GM21717 (cell line): ENCODE measurements at regions not wholly inside any gene's neighbourhood (a gene's known extent, or its start where the extent isn't known, plus 50 kb on each side); places are given as distances from the start of the nearest gene placed in this dataset.
"Not testable (repeated sequence)": the region's sequence is repeated elsewhere in the genome, so short reads cannot be mapped to it uniquely, and the experiment has no call there.

Source experiments
- ATAC-seq: cut with Tn5 transposase; IDR thresholded peaks from one replicate; pipeline ENCODE4 v1.9.1; 2021; ENCODE audit warnings: mild to moderate bottlenecking, moderate library complexity; ENCODE audit not compliant: unreplicated experiment

- no peak for ATAC-seq
Measured at GRCh38 chr15:45804028-45804427, 169.2 kb downstream of the SQOR start.

DNA sequence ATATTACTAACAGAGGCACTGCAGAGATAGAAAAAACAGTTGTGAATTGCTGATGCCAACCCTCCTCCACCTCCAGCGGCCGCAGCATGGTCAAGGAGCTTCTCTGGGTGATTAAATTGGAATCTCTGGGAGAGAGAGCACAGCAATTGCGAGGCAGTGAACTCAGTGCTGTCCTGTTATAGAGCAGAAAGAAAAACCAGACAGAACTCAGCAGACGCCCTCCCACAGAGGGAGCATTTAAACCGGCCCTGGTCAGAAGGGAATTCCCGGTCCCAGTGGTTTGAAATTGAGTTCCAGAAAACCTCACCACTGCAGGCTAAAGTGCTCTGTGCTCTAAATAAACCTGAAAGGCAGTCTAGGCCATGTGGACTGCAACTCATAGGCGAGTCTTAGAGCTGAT, 175.4 kb downstream of the SQOR start:
- no peak for ATAC-seq

GRCh38 chr15:45812200-45812599, 177.4 kb downstream of the SQOR start:
- ATAC-seq = no peak

DNA sequence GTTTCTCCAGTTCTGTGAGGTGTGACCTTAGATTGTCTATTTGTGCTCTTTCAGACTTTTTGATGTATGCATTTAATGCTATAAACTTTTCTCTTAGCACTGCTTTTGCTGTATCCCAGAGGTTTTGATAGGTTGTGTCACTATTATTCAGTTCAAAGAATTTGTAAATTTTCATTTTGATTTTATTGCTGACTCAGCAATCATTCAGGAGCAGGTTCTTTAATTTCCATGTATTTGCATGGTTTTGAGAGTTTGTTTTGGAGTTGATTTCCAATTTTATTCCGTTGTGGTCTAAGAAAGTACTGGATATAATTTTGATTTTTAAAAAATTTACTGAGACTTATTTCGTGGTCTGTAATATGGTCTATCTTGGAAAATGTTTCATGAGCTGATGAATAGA, 182.7 kb downstream of the SQOR start:
- ATAC-seq = not testable (repeated sequence)

- ATAC-seq = no peak
Measured at GRCh38 chr15:45821390-45821789, 186.6 kb downstream of the SQOR start.

GRCh38 chr15:45822968-45823367, 188.1 kb downstream of the SQOR start:
- not testable (repeated sequence) for ATAC-seq

DNA sequence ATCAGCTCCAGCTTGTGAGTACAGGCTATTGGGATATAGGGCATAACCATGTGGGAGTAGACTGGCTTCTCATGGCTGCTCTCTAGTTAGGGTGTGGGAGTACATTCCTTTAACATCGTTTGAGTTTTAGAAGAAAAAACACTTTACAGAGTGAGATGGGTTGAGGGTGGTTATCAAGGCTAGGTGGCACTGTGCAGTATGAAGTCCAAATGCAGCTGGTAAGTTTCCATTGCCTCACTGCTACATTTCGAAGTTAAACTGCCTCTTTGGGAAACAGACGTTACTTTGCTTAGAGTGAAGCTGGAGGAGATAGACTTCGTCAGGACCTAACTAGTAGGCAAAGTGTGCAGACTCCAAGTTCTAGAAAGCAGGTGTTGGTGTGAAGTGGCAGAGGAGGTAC, 192.4 kb downstream of the SQOR start:
- no peak for ATAC-seq

DNA sequence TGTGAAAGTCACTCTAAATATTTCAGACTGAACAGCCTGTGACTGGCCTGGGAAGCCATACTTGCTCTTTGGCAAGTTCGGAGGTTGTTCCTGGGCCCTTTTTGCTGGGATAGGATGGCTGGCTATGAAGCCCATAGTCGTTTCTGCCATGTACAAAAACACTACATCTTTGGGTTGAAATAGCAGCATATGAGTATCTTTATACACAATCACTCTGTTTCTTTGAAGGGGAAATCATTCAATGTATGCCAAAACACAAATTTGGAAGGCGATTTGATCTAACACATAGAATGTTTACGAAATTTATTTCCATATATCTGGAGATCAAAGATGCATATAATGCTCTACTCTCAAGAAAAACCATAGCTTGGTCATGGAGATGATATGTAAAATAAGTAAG, 192.9 kb downstream of the SQOR start:
- no peak for ATAC-seq

GRCh38 chr15:45829336-45830153, 194.7 kb downstream of the SQOR start:
- ATAC-seq = no peak

DNA sequence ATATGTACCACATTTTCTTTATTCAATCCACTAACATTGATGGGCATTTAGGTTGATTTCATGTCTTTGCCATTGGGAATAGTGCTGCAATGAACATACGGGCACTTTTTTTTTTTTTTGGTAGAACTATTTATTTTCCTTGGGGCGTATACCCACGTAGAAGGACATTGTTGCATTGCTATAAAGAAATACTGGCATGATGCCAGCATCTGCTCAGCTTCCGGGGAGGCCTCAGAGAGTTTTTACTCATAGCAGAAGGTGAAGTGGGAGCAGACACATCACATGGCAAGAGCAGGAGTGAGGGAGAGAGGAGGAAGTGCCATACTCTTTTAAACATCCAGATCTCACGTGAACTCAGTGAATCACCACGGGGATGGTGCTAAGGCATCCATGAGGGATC, 197.0 kb downstream of the SQOR start:
- ATAC-seq = no peak

DNA sequence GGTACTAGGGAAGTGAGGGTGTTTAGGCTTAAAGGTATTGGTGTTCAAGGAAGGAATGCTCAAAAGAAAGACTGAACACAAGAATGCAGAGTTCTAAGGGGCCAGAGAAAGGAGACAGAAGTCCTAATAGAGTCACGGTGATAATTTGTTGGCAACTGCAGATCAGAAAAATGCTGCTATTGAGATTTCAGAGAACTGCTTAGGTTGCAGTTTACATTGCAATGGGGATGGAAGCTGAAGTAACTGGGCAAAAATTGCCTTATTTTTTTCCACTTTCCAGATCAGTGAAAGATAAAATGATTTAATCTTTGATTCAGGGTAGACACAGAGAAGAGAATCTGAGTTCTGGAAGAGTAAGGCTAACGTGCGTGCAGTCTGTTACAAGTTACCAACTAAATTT, 199.8 kb downstream of the SQOR start:
- no peak for ATAC-seq

DNA sequence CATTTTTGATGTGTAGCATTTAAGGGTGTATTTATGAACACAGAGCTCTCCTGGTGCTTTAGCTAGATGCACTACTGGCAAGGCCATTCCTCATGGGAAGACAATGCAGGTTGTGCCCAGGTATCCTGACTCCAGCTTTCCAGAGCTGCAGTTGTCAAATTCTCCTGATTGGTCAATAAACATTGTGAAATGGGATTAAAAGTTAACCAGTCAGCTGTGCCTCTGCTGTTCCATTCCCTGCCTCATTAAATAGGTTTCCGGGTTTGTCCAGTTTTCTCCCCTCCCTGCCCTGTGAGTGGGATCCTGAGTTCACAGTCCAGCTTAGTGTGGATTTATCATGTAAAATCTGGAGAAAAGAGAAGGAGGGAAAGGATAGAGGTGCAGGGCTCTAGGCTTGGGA, 207.3 kb downstream of the SQOR start:
- no peak for ATAC-seq

GRCh38 chr15:45847645-45848044, 212.8 kb downstream of the SQOR start:
- no peak for ATAC-seq

- ATAC-seq = no peak
Measured at GRCh38 chr15:45849136-45849535, 214.3 kb downstream of the SQOR start.

DNA sequence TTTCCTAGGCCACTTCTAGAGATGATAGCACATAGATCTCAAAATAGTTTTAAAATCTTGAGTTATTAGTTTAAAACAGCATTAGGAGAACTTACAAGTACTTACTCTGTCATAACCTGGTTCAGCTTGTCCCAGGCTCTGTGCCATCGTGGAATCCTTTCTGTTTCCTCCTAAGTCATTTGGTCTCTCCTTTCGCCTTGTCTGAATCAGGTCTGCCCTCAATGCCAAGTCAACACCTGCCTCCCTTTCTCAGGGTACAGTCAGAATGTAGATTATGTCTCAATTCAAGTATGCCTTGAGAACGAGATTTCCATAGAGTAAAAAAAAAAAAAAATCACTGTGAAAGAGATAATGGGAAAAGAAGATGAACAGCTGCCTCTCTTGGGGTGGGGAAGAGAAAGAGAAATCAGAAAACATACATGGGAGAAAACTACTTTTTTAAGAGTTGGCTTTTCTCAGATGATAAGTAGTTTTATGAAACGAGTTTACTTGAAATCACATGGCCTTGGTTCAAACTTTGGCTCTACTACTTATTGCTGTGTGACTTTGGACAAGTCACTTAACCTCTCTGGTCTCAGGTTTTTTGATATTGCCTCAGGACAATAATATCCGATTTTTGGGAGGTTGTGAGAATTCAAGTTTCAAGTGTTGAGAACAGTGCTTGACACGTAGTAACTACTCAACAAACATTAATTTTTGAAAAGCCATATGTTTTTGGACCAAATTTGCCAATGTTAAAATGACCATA, 219.8 kb downstream of the SQOR start:
- ATAC-seq = no peak

DNA sequence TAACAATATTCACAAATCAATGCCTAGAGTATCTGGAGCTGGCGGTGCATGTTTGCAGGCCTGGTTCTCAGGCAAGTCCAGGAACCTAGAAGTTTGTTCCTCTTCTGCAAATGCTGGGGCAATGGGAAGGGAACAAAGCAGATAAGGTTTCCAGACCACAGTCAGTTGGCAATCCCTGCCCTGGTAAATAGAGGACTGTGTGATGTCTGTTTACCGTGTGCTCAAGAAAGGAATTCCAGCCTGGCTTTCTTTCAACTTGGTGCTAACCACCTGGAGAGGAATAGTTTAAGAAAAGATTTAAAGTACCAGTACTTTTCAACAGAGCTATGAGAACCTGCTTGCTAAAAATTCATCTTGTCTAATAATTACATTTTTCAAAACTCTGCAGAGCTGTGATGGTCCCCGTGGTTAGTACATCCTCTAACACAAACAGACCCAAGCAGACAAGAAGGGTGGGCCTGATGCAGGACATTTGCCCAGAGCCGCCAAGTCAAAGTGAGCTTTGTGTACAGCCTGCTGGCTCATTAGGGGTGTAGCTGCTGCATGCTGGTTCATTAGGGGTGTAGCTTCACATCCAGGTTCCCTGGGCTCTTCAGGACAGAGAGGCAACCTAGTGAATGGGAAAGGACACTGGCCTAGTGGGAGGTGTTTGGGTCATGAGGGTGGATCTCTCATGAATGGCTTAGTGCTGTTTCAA, 220.5 kb downstream of the SQOR start:
- ATAC-seq = no peak

DNA sequence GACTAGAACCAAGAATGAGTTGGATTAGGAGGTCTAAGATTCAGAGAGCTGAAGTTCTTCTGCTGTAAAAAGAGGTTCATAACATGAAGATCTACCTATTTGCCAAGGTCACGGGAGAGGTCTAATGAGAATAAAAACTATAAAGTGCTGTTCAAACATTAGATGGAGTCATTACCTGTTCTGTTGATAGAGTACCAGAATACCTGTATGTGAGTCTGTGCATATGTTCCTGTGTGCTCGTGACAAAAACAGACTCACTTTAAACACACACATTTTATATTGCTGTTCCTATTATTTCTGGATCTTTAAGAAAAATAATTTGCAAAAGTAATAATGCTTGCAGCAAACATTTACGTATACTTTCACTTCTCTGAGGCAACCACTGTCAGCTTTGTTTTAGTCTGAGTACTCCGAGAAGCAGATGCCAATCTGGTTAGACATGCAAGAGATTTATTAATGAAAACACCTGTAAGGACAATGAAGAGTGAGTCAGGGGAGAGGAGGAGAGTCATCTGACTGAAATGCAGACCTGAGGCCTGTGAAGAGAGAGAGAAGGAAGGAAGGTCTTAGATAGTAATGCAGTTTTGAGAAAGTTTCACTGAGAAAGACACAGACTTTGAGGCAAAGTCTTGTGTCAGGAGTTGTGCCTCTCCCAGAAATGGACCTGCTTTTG, 221.2 kb downstream of the SQOR start:
- no peak for ATAC-seq

GRCh38 chr15:45857291-45857690, 222.5 kb downstream of the SQOR start:
- no peak for ATAC-seq

DNA sequence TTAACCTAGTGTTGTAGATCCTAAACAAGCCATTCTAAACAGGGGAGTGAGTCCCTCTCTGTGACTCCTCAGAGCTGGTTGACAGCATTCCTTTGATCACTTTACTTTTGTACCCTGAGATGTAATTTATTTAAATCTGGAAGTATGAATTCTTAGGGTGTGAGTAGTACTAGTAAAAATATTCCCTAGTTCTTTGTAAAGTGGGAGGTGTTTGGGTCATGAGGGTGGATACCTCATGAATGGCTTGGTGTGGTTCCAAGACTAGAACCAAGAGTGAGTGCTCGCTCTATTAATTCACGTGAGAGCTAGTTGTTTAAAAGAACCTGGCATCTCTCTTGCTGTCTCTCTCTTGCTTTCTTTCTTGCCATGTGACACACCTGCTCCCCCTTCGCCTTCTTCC, 223.7 kb downstream of the SQOR start:
- ATAC-seq = no peak

- ATAC-seq = no peak
Measured at GRCh38 chr15:45862034-45862433, 227.2 kb downstream of the SQOR start.

GRCh38 chr15:45863881-45864580, 229.2 kb downstream of the SQOR start:
- no peak for ATAC-seq
